WTC11 (cell line): ENCODE measurements at regions not wholly inside any gene's neighbourhood (a gene's known extent, or its start where the extent isn't known, plus 50 kb on each side); places are given as distances from the start of the nearest gene placed in this dataset.

ENCODE experiments used
- ATAC-seq: fragments of 200-7000 bp; cut with Tn5 transposase; 2 replicates; pipeline ENCODE4 v1.10.0; 2021; ENCODE audit warnings: mild to moderate bottlenecking, moderate library complexity
- CTCF ChIA-PET: fragments of 300-600 bp; sonication (Branson Sonifier 250); formaldehyde crosslinking; loops from one replicate; lab custom pipeline; 2021; ENCODE audit warnings: antibody characterized with exemption; lab: Charles Lee
- POLR2A ChIA-PET: fragments of 350-600 bp; sonication (Branson Sonifier 250); formaldehyde crosslinking; loops from one replicate; lab custom pipeline; 2021; ENCODE audit warnings: antibody characterized with exemption; lab: Charles Lee
- DNase-seq: peaks from one replicate; pipeline ENCODE4 v3.0.0; 2021; ENCODE audit warnings: low spot score
- H3K27ac Mint-ChIP-seq: 2 replicates; pipeline ENCODE4 v1.8.0; 2021; ENCODE audit warnings: mixed read lengths
- H3K27me3 Mint-ChIP-seq: 2 replicates; pipeline ENCODE4 v1.8.0; 2021; ENCODE audit warnings: low read depth, mild to moderate bottlenecking, moderate library complexity, mixed read lengths
- H3K36me3 Mint-ChIP-seq: 2 replicates; pipeline ENCODE4 v1.8.0; 2021; ENCODE audit warnings: mixed read lengths
- H3K4me1 Mint-ChIP-seq: 2 replicates; pipeline ENCODE4 v1.8.0; 2022; ENCODE audit warnings: mixed read lengths
- H3K4me3 Mint-ChIP-seq: 2 replicates; pipeline ENCODE4 v1.8.0; 2021; ENCODE audit warnings: mild to moderate bottlenecking, moderate library complexity, mixed read lengths
- H3K9me3 Mint-ChIP-seq: 2 replicates; pipeline ENCODE4 v1.8.0; 2021; ENCODE audit warnings: mixed read lengths
- CBFB ChIP-seq: sonication (generic); formaldehyde crosslinking; IDR thresholded peaks from 2 replicates; pipeline ENCODE4 v1.8.1; 2022; ENCODE audit warnings: mild to moderate bottlenecking, low read depth, missing genetic modification reagents
- ERG ChIP-seq: fragments of 250-450 bp; sonication (Bioruptor Pico); IDR thresholded peaks from 2 replicates; pipeline ENCODE4 v1.8.0; 2021; ENCODE audit warnings: mild to moderate bottlenecking
- GABPB1 ChIP-seq: sonication (generic); formaldehyde crosslinking; IDR thresholded peaks from 2 replicates; pipeline ENCODE4 v1.8.1; 2023; ENCODE audit warnings: mild to moderate bottlenecking, missing genetic modification reagents
- JUN ChIP-seq: sonication (generic); formaldehyde crosslinking; IDR thresholded peaks from 2 replicates; pipeline ENCODE4 v1.8.0; 2023; ENCODE audit warnings: mild to moderate bottlenecking, missing genetic modification reagents
- NR3C1 ChIP-seq: sonication (generic); formaldehyde crosslinking; conservative IDR thresholded peaks from 2 replicates; pipeline ENCODE4 v1.8.1; 2023; ENCODE audit warnings: low read depth, mild to moderate bottlenecking, missing genetic modification reagents
- PRDM15 ChIP-seq: sonication (generic); formaldehyde crosslinking; IDR thresholded peaks from 2 replicates; pipeline ENCODE4 v1.8.0; 2022; ENCODE audit warnings: missing genetic modification reagents
- SMAD4 ChIP-seq: sonication (generic); formaldehyde crosslinking; IDR thresholded peaks from 2 replicates; pipeline ENCODE4 v1.8.0; 2022; ENCODE audit warnings: mild to moderate bottlenecking, missing genetic modification reagents
- SP1 ChIP-seq: sonication (generic); formaldehyde crosslinking; conservative IDR thresholded peaks from 2 replicates; pipeline ENCODE4 v1.8.1; 2022; ENCODE audit warnings: missing genetic modification reagents
- TCF7 ChIP-seq: sonication (generic); formaldehyde crosslinking; IDR thresholded peaks from 2 replicates; pipeline ENCODE4 v1.8.0; 2022; ENCODE audit warnings: mild to moderate bottlenecking, low read depth, missing genetic modification reagents, moderate library complexity
- ZNF138 ChIP-seq: sonication (generic); formaldehyde crosslinking; conservative IDR thresholded peaks from 2 replicates; pipeline ENCODE4 v1.8.1; 2022; ENCODE audit warnings: mild to moderate bottlenecking, moderate library complexity, missing genetic modification reagents
- ZNF317 ChIP-seq: sonication (generic); formaldehyde crosslinking; IDR thresholded peaks from 2 replicates; pipeline ENCODE4 v1.8.1; 2023; ENCODE audit warnings: low read depth, mild to moderate bottlenecking, moderate library complexity, missing genetic modification reagents, borderline replicate concordance
- ZNF512 ChIP-seq: sonication (generic); formaldehyde crosslinking; IDR thresholded peaks from 2 replicates; pipeline ENCODE4 v1.8.1; 2022; ENCODE audit warnings: missing genetic modification reagents, borderline replicate concordance
- ZNF532 ChIP-seq: fragments of 250-450 bp; sonication (Bioruptor Pico); IDR thresholded peaks from 2 replicates; pipeline ENCODE4 v1.9.0; 2021; ENCODE audit warnings: mild to moderate bottlenecking, borderline replicate concordance
- TF ChIP-seq, protein P1 (sequence below): fragments of 250-450 bp; sonication (Bioruptor Pico); IDR thresholded peaks from 2 replicates; pipeline ENCODE4 v1.9.0; 2021; ENCODE audit warnings: mild to moderate bottlenecking
- TF ChIP-seq, protein P2 (sequence below): sonication (generic); formaldehyde crosslinking; IDR thresholded peaks from 2 replicates; pipeline ENCODE4 v1.8.1; 2023; ENCODE audit warnings: mild to moderate bottlenecking, missing genetic modification reagents, moderate library complexity
- TF ChIP-seq, protein P3 (sequence below): sonication (generic); formaldehyde crosslinking; IDR thresholded peaks from 2 replicates; pipeline ENCODE4 v1.8.1; 2023; ENCODE audit warnings: mild to moderate bottlenecking, missing genetic modification reagents, borderline replicate concordance

DNA sequence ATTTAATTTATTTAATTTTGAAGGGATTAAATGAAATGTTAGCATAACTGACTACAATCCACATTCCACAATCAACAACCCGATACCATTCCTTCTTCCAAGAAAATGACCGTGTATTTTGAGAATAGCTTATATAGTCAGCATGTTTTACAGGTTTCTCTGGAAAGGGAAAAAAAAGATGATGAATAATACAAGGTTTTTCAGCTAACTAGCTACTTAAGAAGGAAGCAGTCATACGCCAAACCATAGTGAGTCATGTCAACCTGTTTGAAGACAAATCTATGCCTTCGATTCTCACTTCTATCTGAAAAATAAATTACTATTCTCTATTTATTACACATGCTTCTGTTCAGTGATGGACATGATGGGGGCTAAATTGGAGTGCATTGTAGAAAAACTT is 258.6 kb downstream of the EFNB2 start:
- H3K27me3 Mint-ChIP-seq: no peaks in the 10 kb centered on the region
- DNase-seq (no peak), ATAC-seq (no peak)
- ChIA-PET CTCF (no interaction called here), POLR2A (no interaction called here)
- no peak for TF ChIP-seq ZNF317 (CRISPR knock-in tag)
- TF ChIP-seq, protein P1, sequence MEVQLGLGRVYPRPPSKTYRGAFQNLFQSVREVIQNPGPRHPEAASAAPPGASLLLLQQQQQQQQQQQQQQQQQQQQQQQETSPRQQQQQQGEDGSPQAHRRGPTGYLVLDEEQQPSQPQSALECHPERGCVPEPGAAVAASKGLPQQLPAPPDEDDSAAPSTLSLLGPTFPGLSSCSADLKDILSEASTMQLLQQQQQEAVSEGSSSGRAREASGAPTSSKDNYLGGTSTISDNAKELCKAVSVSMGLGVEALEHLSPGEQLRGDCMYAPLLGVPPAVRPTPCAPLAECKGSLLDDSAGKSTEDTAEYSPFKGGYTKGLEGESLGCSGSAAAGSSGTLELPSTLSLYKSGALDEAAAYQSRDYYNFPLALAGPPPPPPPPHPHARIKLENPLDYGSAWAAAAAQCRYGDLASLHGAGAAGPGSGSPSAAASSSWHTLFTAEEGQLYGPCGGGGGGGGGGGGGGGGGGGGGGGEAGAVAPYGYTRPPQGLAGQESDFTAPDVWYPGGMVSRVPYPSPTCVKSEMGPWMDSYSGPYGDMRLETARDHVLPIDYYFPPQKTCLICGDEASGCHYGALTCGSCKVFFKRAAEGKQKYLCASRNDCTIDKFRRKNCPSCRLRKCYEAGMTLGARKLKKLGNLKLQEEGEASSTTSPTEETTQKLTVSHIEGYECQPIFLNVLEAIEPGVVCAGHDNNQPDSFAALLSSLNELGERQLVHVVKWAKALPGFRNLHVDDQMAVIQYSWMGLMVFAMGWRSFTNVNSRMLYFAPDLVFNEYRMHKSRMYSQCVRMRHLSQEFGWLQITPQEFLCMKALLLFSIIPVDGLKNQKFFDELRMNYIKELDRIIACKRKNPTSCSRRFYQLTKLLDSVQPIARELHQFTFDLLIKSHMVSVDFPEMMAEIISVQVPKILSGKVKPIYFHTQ (CRISPR knock-in tag): no peak
- no peak for TF ChIP-seq ERG (CRISPR knock-in tag)
- no peak for TF ChIP-seq NR3C1 (CRISPR knock-in tag)
- TF ChIP-seq PRDM15 (CRISPR knock-in tag): no peak
- TF ChIP-seq JUN (CRISPR knock-in tag): no peak
- no peak for TF ChIP-seq SP1
- TF ChIP-seq SMAD4 (CRISPR knock-in tag): no peak
- no peak for TF ChIP-seq ZNF532 (CRISPR knock-in tag)
- no peak for TF ChIP-seq GABPB1 (CRISPR knock-in tag)
- TF ChIP-seq ZNF138 (CRISPR knock-in tag): no peak
- no peak for TF ChIP-seq ZNF512
- TF ChIP-seq, protein P2, sequence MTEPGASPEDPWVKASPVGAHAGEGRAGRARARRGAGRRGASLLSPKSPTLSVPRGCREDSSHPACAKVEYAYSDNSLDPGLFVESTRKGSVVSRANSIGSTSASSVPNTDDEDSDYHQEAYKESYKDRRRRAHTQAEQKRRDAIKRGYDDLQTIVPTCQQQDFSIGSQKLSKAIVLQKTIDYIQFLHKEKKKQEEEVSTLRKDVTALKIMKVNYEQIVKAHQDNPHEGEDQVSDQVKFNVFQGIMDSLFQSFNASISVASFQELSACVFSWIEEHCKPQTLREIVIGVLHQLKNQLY (CRISPR knock-in tag): no peak
- TF ChIP-seq, protein P3, sequence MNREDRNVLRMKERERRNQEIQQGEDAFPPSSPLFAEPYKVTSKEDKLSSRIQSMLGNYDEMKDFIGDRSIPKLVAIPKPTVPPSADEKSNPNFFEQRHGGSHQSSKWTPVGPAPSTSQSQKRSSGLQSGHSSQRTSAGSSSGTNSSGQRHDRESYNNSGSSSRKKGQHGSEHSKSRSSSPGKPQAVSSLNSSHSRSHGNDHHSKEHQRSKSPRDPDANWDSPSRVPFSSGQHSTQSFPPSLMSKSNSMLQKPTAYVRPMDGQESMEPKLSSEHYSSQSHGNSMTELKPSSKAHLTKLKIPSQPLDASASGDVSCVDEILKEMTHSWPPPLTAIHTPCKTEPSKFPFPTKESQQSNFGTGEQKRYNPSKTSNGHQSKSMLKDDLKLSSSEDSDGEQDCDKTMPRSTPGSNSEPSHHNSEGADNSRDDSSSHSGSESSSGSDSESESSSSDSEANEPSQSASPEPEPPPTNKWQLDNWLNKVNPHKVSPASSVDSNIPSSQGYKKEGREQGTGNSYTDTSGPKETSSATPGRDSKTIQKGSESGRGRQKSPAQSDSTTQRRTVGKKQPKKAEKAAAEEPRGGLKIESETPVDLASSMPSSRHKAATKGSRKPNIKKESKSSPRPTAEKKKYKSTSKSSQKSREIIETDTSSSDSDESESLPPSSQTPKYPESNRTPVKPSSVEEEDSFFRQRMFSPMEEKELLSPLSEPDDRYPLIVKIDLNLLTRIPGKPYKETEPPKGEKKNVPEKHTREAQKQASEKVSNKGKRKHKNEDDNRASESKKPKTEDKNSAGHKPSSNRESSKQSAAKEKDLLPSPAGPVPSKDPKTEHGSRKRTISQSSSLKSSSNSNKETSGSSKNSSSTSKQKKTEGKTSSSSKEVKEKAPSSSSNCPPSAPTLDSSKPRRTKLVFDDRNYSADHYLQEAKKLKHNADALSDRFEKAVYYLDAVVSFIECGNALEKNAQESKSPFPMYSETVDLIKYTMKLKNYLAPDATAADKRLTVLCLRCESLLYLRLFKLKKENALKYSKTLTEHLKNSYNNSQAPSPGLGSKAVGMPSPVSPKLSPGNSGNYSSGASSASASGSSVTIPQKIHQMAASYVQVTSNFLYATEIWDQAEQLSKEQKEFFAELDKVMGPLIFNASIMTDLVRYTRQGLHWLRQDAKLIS: no peak
- no peak for TF ChIP-seq TCF7
- no peak for TF ChIP-seq CBFB (CRISPR knock-in tag)
- H3K27ac Mint-ChIP-seq: no peak overlapping the region
- peaks cover 11% of the 10 kb centered on the region for H3K4me1 Mint-ChIP-seq
- H3K9me3 Mint-ChIP-seq: no peaks in the 10 kb centered on the region
- no peak overlapping the region for H3K4me3 Mint-ChIP-seq
- H3K36me3 Mint-ChIP-seq: no peaks in the 10 kb centered on the region
